HT1080 (cell line): ENCODE measurements at regions not wholly inside any gene's neighbourhood (a gene's known extent, or its start where the extent isn't known, plus 50 kb on each side); places are given as distances from the start of the nearest gene placed in this dataset.
"Not testable (repeated sequence)": the region's sequence is repeated elsewhere in the genome, so short reads cannot be mapped to it uniquely, and the experiment has no call there.

Experiments
- DNase-seq: peaks from one replicate; pipeline ENCODE4 v3.0.0-alpha.2; 2015; ENCODE audit warnings: low read depth

GRCh38 chr20:36082315-36082915, 72.1 kb upstream of the EPB41L1 start:
- no peak for DNase-seq

- not testable (repeated sequence) for DNase-seq
Measured at GRCh38 chr20:36083200-36083599, 71.3 kb upstream of the EPB41L1 start.

GRCh38 chr20:36084356-36084755, 70.2 kb upstream of the EPB41L1 start:
- no peak for DNase-seq

- DNase-seq: peak; percentile 77
Measured at GRCh38 chr20:36084897-36085613, 69.5 kb upstream of the EPB41L1 start.

GRCh38 chr20:36085686-36086267, 68.8 kb upstream of the EPB41L1 start:
- peak; percentile 81 for DNase-seq

GRCh38 chr20:36086767-36087166, 67.8 kb upstream of the EPB41L1 start:
- DNase-seq: no peak

- DNase-seq: no peak
Measured at GRCh38 chr20:36090223-36090622, 64.3 kb upstream of the EPB41L1 start.

- no peak for DNase-seq
Measured at GRCh38 chr20:36091561-36092397, 62.8 kb upstream of the EPB41L1 start.

- DNase-seq: no peak
Measured at GRCh38 chr20:36092398-36093024, 62.0 kb upstream of the EPB41L1 start.

- no peak for DNase-seq
Measured at GRCh38 chr20:36093025-36093803, 61.3 kb upstream of the EPB41L1 start.

- DNase-seq: no peak
Measured at GRCh38 chr20:36093804-36094145, 60.8 kb upstream of the EPB41L1 start.

- DNase-seq: no peak
Measured at GRCh38 chr20:36094497-36094896, 60.0 kb upstream of the EPB41L1 start.

- no peak for DNase-seq
Measured at GRCh38 chr20:36096435-36096834, 58.1 kb upstream of the EPB41L1 start.

GRCh38 chr20:36097337-36098151, 57.0 kb upstream of the EPB41L1 start:
- no peak for DNase-seq

GRCh38 chr20:36098364-36098763, 56.2 kb upstream of the EPB41L1 start:
- peak; percentile 83 for DNase-seq

- no peak for DNase-seq
Measured at GRCh38 chr20:36099106-36099505, 55.4 kb upstream of the EPB41L1 start.

GRCh38 chr20:36101192-36101591, 53.3 kb upstream of the EPB41L1 start:
- no peak for DNase-seq

GRCh38 chr20:36102306-36102705, 52.2 kb upstream of the EPB41L1 start:
- no peak for DNase-seq

GRCh38 chr20:36102809-36103596, 51.5 kb upstream of the EPB41L1 start:
- no peak for DNase-seq
